Mesendoderm (in vitro differentiated cells): ENCODE measurements at regions not wholly inside any gene's neighbourhood (a gene's known extent, or its start where the extent isn't known, plus 50 kb on each side); places are given as distances from the start of the nearest gene placed in this dataset.

Source experiments
- DNase-seq: peaks from one replicate; pipeline ENCODE4 v3.0.0; 2013
- H2AK5ac ChIP-seq: 2 replicates; pipeline ENCODE4 v1.6.1; 2013; ENCODE audit warnings: low read length, inconsistent platforms
- H2BK120ac ChIP-seq: 2 replicates; pipeline ENCODE4 v1.6.1; 2013; ENCODE audit warnings: low read depth, mild to moderate bottlenecking, low read length, moderate library complexity, mixed read lengths
- H2BK15ac ChIP-seq: replicated peaks from 2 replicates; pipeline ENCODE4 v1.6.1; 2013; ENCODE audit warnings: low read depth, mild to moderate bottlenecking, moderate library complexity
- H2BK5ac ChIP-seq: 2 replicates; pipeline ENCODE4 v1.6.1; 2013; ENCODE audit warnings: low read length, inconsistent platforms
- H3K18ac ChIP-seq: 2 replicates; pipeline ENCODE4 v1.6.1; 2013; ENCODE audit warnings: mild to moderate bottlenecking, low read length, mixed read lengths
- H3K23ac ChIP-seq: one replicate; pipeline ENCODE4 v1.6.1; 2013; ENCODE audit warnings: low read length
- H3K27ac ChIP-seq: 2 replicates; pipeline ENCODE4 v1.5.1; 2013; ENCODE audit warnings: low read depth, mild to moderate bottlenecking, inconsistent platforms, low read length, moderate library complexity
- H3K27me3 ChIP-seq: 2 replicates; pipeline ENCODE4 v1.6.1; 2013; ENCODE audit warnings: low read length, control low read depth, mild to moderate bottlenecking, inconsistent platforms; ENCODE audit not compliant: insufficient read depth, poor library complexity
- H3K36me3 ChIP-seq: 2 replicates; pipeline ENCODE4 v1.6.1; 2013; ENCODE audit warnings: low read length, inconsistent platforms; ENCODE audit not compliant: control insufficient read depth, insufficient read depth
- H3K4ac ChIP-seq: one replicate; pipeline ENCODE4 v1.6.1; 2013; ENCODE audit warnings: low read depth, mild to moderate bottlenecking, low read length, moderate library complexity
- H3K4me1 ChIP-seq: 2 replicates; pipeline ENCODE4 v1.6.1; 2013; ENCODE audit warnings: low read depth, low read length, inconsistent platforms; ENCODE audit not compliant: control insufficient read depth
- H3K4me2 ChIP-seq: 2 replicates; pipeline ENCODE4 v1.6.1; 2013; ENCODE audit warnings: low read length
- H3K4me3 ChIP-seq: 2 replicates; pipeline ENCODE4 v1.5.1; 2013; ENCODE audit warnings: mild to moderate bottlenecking, low read length
- H3K56ac ChIP-seq: one replicate; pipeline ENCODE4 v1.6.1; 2013; ENCODE audit warnings: low read length
- H3K79me1 ChIP-seq: 2 replicates; pipeline ENCODE4 v1.6.1; 2013; ENCODE audit warnings: low read length, inconsistent platforms
- H3K79me2 ChIP-seq: 2 replicates; pipeline ENCODE4 v1.6.1; 2013; ENCODE audit warnings: mild to moderate bottlenecking, low read length; ENCODE audit not compliant: control insufficient read depth, insufficient read depth
- H3K9ac ChIP-seq: 2 replicates; pipeline ENCODE4 v1.6.1; 2013; ENCODE audit warnings: low read length, inconsistent platforms
- H4K5ac ChIP-seq: one replicate; pipeline ENCODE4 v1.6.1; 2013; ENCODE audit warnings: low read length
- H4K8ac ChIP-seq: one replicate; pipeline ENCODE4 v1.6.1; 2013; ENCODE audit warnings: low read depth, mild to moderate bottlenecking, control low read depth, low read length, moderate library complexity
- WGBS: extraction: QIAGEN DNeasy Blood & Tissue Kit; methylation state at CpG from one replicate; pipeline ENCODE4 v1.1.7; 2013; ENCODE audit warnings: low lambda C conversion rate, missing lambda C conversion rate; ENCODE audit not compliant: insufficient coverage; ENCODE audit errors: extremely low coverage; 5-methylcytosine and 5-hydroxymethylcytosine counted together

DNA sequence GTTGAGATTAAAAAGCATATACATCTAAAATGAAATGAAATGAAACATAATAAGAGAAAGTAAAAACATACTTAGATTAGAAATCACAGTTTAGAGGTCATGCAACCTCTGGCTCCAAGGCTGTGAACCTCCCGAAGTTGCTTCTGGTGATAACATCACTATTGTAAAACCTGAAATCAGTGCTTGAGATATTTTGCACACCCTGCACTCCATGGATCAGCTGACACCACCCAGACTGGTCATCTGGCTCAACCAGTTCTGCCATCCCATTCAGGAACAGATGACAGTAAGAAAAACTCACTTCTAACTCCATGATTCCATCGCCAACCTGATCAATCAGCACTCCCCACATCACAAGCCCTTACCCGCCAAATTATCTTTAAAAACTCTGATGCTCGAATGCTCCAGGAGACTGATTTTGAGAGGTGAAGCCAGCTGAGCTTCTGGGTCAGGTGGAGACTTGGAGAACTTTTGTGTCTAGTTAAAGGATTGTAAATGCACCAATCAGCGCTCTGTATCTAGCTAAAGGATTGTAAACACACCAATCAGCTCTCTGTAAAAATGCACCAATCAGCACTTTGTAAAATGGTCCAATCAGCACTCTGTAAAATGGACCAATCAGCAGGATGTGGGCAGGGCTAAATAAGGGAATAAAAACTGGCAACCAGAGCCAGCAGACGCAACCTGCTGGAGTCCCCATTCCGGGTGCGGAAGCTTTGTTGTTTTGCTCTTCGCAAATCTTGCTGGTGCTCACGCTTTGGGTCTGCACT, 162.6 kb upstream of the MAGI2 start:
- Histone ChIP-seq H3K27ac (no peak overlapping the region), H2BK5ac (no peak overlapping the region), H3K18ac (no peak overlapping the region), H2BK15ac (no peak overlapping the region), H3K79me1 (no peaks in the 10 kb centered on the region), H3K56ac (no peak overlapping the region), H3K4me1 (no peaks in the 10 kb centered on the region), H2BK120ac (no peak overlapping the region), H3K79me2 (no peaks in the 10 kb centered on the region), H2AK5ac (no peak overlapping the region), H3K9ac (no peak overlapping the region), H3K4me3 (no peak overlapping the region), H3K4ac (no peak overlapping the region), H3K27me3 (no peaks in the 10 kb centered on the region), H3K4me2 (no peak overlapping the region), H4K8ac (no peak overlapping the region), H3K36me3 (no peaks in the 10 kb centered on the region), H4K5ac (no peak overlapping the region), H3K23ac (no peak overlapping the region)
- WGBS = no CpG with 5 or more reads among the region's 10 CpGs
- no peak for DNase-seq

DNA sequence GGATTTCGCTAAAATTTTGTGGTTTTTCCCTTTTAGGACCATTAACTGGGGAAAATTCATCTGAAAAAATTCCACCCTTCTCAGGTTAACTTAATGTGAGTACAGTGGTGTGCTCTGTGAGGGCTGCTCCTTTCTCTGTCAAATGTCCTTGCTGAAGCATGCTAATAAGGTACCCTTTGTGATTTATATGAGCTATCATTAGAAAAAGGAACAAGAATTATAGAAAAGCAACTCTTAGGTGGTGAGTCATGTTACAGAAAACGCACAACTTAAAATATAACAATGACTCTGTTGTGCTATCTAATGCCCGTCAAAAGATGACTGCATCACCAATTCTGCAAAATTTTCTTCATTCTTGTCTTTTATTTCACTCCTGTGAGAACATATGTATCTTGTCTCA, 162.0 kb upstream of the MAGI2 start:
- Histone ChIP-seq H3K4me1 (no peaks in the 10 kb centered on the region), H3K79me2 (no peaks in the 10 kb centered on the region), H2BK5ac (no peak overlapping the region), H3K9ac (no peak overlapping the region), H3K4ac (no peak overlapping the region), H3K27ac (no peak overlapping the region), H3K23ac (no peak overlapping the region), H3K27me3 (no peaks in the 10 kb centered on the region), H3K4me3 (no peak overlapping the region), H2BK15ac (no peak overlapping the region), H4K5ac (no peak overlapping the region), H3K79me1 (no peaks in the 10 kb centered on the region), H2BK120ac (no peak overlapping the region), H2AK5ac (no peak overlapping the region), H3K56ac (no peak overlapping the region), H3K36me3 (no peaks in the 10 kb centered on the region), H4K8ac (no peak overlapping the region), H3K18ac (no peak overlapping the region), H3K4me2 (no peak overlapping the region)
- no CpG with 5 or more reads among the region's 3 CpGs for WGBS
- no peak for DNase-seq

DNA sequence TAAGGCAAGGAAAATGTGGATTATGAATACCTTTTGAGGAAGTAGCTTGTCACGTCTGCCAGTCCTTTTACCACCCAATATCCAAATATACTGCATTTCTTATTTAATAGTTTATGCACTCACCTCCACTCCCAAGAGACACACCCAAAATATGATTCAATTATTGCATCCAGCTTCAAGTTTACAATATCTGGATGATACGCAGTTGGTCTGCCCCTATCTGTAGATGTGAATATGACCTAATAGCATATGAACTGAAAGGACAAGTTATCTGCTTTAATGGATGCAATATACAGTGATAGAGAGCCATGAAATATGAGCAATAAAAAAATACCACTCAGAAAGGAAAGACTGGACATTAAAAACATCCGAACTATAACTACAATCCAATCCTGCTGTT, 159.4 kb upstream of the MAGI2 start:
- no peak overlapping the region for H3K18ac ChIP-seq
- no peak overlapping the region for H2BK120ac ChIP-seq
- no peaks in the 10 kb centered on the region for H3K27me3 ChIP-seq
- no peak overlapping the region for H2AK5ac ChIP-seq
- H3K79me1 ChIP-seq = no peaks in the 10 kb centered on the region
- no peak overlapping the region for H2BK5ac ChIP-seq
- H4K8ac ChIP-seq = no peak overlapping the region
- no peak overlapping the region for H3K4me3 ChIP-seq
- H2BK15ac ChIP-seq = no peak overlapping the region
- no peak overlapping the region for H3K23ac ChIP-seq
- no peak for DNase-seq
- no CpG with 5 or more reads among the region's 3 CpGs for WGBS
- H4K5ac ChIP-seq = no peak overlapping the region
- H3K4me2 ChIP-seq = no peak overlapping the region
- H3K56ac ChIP-seq = no peak overlapping the region
- H3K36me3 ChIP-seq = no peaks in the 10 kb centered on the region
- H3K27ac ChIP-seq = no peak overlapping the region
- H3K79me2 ChIP-seq = no peaks in the 10 kb centered on the region
- no peak overlapping the region for H3K4ac ChIP-seq
- no peak overlapping the region for H3K9ac ChIP-seq
- H3K4me1 ChIP-seq = no peaks in the 10 kb centered on the region

GRCh38 chr7:79612022-79612421, 158.6 kb upstream of the MAGI2 start:
- no peak overlapping the region for H4K5ac ChIP-seq
- no peaks in the 10 kb centered on the region for H3K4me1 ChIP-seq
- no peak overlapping the region for H4K8ac ChIP-seq
- H3K79me1 ChIP-seq = no peaks in the 10 kb centered on the region
- no peak overlapping the region for H2BK15ac ChIP-seq
- no peak overlapping the region for H3K27ac ChIP-seq
- no peak overlapping the region for H3K4me3 ChIP-seq
- DNase-seq = no peak
- no peaks in the 10 kb centered on the region for H3K79me2 ChIP-seq
- H3K9ac ChIP-seq = no peak overlapping the region
- H3K23ac ChIP-seq = no peak overlapping the region
- H3K56ac ChIP-seq = no peak overlapping the region
- H3K4me2 ChIP-seq = no peak overlapping the region
- no peak overlapping the region for H3K4ac ChIP-seq
- H2BK120ac ChIP-seq = no peak overlapping the region
- H2BK5ac ChIP-seq = no peak overlapping the region
- no peak overlapping the region for H2AK5ac ChIP-seq
- no peaks in the 10 kb centered on the region for H3K36me3 ChIP-seq
- no peak overlapping the region for H3K18ac ChIP-seq
- H3K27me3 ChIP-seq = no peaks in the 10 kb centered on the region
- WGBS = no CpG with 5 or more reads among the region's 2 CpGs

DNA sequence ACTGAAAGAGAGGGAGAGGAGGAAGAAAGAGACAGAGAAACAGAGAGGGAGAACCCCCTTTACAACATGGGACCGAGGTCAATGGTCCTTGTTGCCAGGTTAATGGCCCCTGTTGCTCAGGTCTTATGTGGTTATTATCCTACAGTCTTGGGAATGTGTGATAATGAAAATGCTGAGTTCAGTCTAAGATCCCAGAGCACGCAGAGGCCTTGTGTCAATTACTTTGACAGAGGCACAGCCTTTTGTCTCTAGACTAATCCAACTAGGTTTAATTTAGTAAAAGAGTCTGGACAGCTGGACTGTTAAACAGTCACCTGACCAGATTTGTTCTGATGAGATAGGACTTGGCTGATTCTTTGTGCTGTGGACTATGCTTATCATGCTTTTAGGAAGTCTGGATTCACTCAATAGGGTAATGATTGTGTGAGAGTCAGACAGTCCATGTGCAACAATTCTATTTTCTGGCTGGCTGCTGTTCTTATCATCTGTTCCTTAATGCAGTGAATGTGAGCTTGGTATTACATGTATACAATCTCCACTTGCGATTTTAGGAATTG, 157.4 kb upstream of the MAGI2 start:
- no peaks in the 10 kb centered on the region for H3K27me3 ChIP-seq
- no peak overlapping the region for H2BK15ac ChIP-seq
- H3K4me3 ChIP-seq = no peak overlapping the region
- no peaks in the 10 kb centered on the region for H3K36me3 ChIP-seq
- no peak overlapping the region for H3K27ac ChIP-seq
- H3K9ac ChIP-seq = no peak overlapping the region
- H2BK5ac ChIP-seq = no peak overlapping the region
- H4K5ac ChIP-seq = no peak overlapping the region
- H3K18ac ChIP-seq = no peak overlapping the region
- no peak for DNase-seq
- no peak overlapping the region for H2AK5ac ChIP-seq
- H3K79me2 ChIP-seq = no peaks in the 10 kb centered on the region
- H4K8ac ChIP-seq = no peak overlapping the region
- H3K79me1 ChIP-seq = no peaks in the 10 kb centered on the region
- no peaks in the 10 kb centered on the region for H3K4me1 ChIP-seq
- no CpG with 5 or more reads among the region's 3 CpGs for WGBS
- H3K23ac ChIP-seq = no peak overlapping the region
- H3K4me2 ChIP-seq = no peak overlapping the region
- no peak overlapping the region for H2BK120ac ChIP-seq
- H3K4ac ChIP-seq = peak overlapping the region; percentile 55
- no peak overlapping the region for H3K56ac ChIP-seq

GRCh38 chr7:79610313-79610712, 156.8 kb upstream of the MAGI2 start:
- Histone ChIP-seq H3K23ac (no peak overlapping the region), H3K27me3 (no peaks in the 10 kb centered on the region), H3K79me1 (no peaks in the 10 kb centered on the region), H4K5ac (no peak overlapping the region), H3K9ac (no peak overlapping the region), H2BK120ac (no peak overlapping the region), H4K8ac (no peak overlapping the region), H3K79me2 (no peaks in the 10 kb centered on the region), H2BK15ac (no peak overlapping the region), H3K56ac (no peak overlapping the region), H3K18ac (no peak overlapping the region), H3K4me3 (no peak overlapping the region), H3K27ac (no peak overlapping the region), H3K36me3 (no peaks in the 10 kb centered on the region), H2BK5ac (no peak overlapping the region), H2AK5ac (no peak overlapping the region), H3K4me1 (no peaks in the 10 kb centered on the region), H3K4ac (no peak overlapping the region), H3K4me2 (no peak overlapping the region)
- WGBS = no CpG with 5 or more reads among the region's 1 CpG
- DNase-seq = no peak
